ENCODE measurements at regions not wholly inside any gene's neighbourhood (a gene's known extent, or its start where the extent isn't known, plus 50 kb on each side); places are given as distances from the start of the nearest gene placed in this dataset.
"Not testable (repeated sequence)": the region's sequence is repeated elsewhere in the genome, so short reads cannot be mapped to it uniquely, and the experiment has no call there.

GRCh38 chr13:23074075-23074828 lies 106.5 kb upstream of the SGCG start:
- TF ChIP-seq POLR2A (IDR thresholded peaks at IDR 0.05; ENCODE audit: low read depth, low read length): no peak
- DNase-seq (ENCODE audit: insufficient read length, low spot score): no peak
- no peak for FAIRE-seq

- FAIRE-seq (no peak), DNase-seq (ENCODE audit: insufficient read length, low spot score) (no peak)
- no peak for TF ChIP-seq POLR2A (IDR thresholded peaks at IDR 0.05; ENCODE audit: low read depth, low read length)
Measured at GRCh38 chr13:23081220-23081619, 99.6 kb upstream of the SGCG start.

GRCh38 chr13:23081901-23082300 lies 98.9 kb upstream of the SGCG start:
- DNase-seq (ENCODE audit: insufficient read length, low spot score) (no peak), FAIRE-seq (no peak)
- TF ChIP-seq POLR2A (IDR thresholded peaks at IDR 0.05; ENCODE audit: low read depth, low read length): no peak

- DNase-seq (ENCODE audit: insufficient read length, low spot score) (no peak), FAIRE-seq (no peak)
- no peak for TF ChIP-seq POLR2A (IDR thresholded peaks at IDR 0.05; ENCODE audit: low read depth, low read length)
Measured at GRCh38 chr13:23086968-23087623, 93.7 kb upstream of the SGCG start.

GRCh38 chr13:23087880-23088279 lies 92.9 kb upstream of the SGCG start:
- DNase-seq (ENCODE audit: insufficient read length, low spot score) (no peak), FAIRE-seq (no peak)
- TF ChIP-seq POLR2A (IDR thresholded peaks at IDR 0.05; ENCODE audit: low read depth, low read length): no peak

GRCh38 chr13:23098161-23098907 lies 82.4 kb upstream of the SGCG start:
- DNase-seq (ENCODE audit: insufficient read length, low spot score) (no peak), FAIRE-seq (no peak)
- no peak for TF ChIP-seq POLR2A (IDR thresholded peaks at IDR 0.05; ENCODE audit: low read depth, low read length)

- DNase-seq (ENCODE audit: insufficient read length, low spot score) (no peak), FAIRE-seq (no peak)
- no peak for TF ChIP-seq POLR2A (IDR thresholded peaks at IDR 0.05; ENCODE audit: low read depth, low read length)
Measured at GRCh38 chr13:23105051-23105450, 75.7 kb upstream of the SGCG start.

- no peak for DNase-seq (ENCODE audit: insufficient read length, low spot score)
- no peak for FAIRE-seq
- no peak for TF ChIP-seq POLR2A (IDR thresholded peaks at IDR 0.05; ENCODE audit: low read depth, low read length)
Measured at GRCh38 chr13:23107665-23108064, 73.1 kb upstream of the SGCG start.

GRCh38 chr13:23119131-23119530 lies 61.6 kb upstream of the SGCG start:
- no peak for DNase-seq (ENCODE audit: insufficient read length, low spot score)
- FAIRE-seq: no peak
- TF ChIP-seq POLR2A (IDR thresholded peaks at IDR 0.05; ENCODE audit: low read depth, low read length): no peak

GRCh38 chr13:23127540-23127939 lies 53.2 kb upstream of the SGCG start:
- FAIRE-seq: not testable (repeated sequence)

GRCh38 chr13:23129331-23129730 lies 51.4 kb upstream of the SGCG start:
- FAIRE-seq: no peak
- no peak for DNase-seq (ENCODE audit: insufficient read length, low spot score)
- TF ChIP-seq POLR2A (IDR thresholded peaks at IDR 0.05; ENCODE audit: low read depth, low read length): no peak

More at GRCh38 chr13:23127540-23127939, 53.2 kb upstream of the SGCG start:
- not testable (repeated sequence) for DNase-seq (ENCODE audit: insufficient read length, low spot score)
